ENCODE measurements at regions not wholly inside any gene's neighbourhood (a gene's known extent, or its start where the extent isn't known, plus 50 kb on each side); places are given as distances from the start of the nearest gene placed in this dataset.

- DNase-seq (ENCODE audit: low read depth) = no peak
- TF ChIP-seq, protein P1, sequence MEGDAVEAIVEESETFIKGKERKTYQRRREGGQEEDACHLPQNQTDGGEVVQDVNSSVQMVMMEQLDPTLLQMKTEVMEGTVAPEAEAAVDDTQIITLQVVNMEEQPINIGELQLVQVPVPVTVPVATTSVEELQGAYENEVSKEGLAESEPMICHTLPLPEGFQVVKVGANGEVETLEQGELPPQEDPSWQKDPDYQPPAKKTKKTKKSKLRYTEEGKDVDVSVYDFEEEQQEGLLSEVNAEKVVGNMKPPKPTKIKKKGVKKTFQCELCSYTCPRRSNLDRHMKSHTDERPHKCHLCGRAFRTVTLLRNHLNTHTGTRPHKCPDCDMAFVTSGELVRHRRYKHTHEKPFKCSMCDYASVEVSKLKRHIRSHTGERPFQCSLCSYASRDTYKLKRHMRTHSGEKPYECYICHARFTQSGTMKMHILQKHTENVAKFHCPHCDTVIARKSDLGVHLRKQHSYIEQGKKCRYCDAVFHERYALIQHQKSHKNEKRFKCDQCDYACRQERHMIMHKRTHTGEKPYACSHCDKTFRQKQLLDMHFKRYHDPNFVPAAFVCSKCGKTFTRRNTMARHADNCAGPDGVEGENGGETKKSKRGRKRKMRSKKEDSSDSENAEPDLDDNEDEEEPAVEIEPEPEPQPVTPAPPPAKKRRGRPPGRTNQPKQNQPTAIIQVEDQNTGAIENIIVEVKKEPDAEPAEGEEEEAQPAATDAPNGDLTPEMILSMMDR (conservative IDR thresholded peaks at IDR 0.05; ENCODE audit: control insufficient read depth, insufficient read depth, low read depth, low read length) = no peak
These were observed 348.9 kb downstream of the RND3 start for GRCh38 chr2:150138587-150138986.

DNA sequence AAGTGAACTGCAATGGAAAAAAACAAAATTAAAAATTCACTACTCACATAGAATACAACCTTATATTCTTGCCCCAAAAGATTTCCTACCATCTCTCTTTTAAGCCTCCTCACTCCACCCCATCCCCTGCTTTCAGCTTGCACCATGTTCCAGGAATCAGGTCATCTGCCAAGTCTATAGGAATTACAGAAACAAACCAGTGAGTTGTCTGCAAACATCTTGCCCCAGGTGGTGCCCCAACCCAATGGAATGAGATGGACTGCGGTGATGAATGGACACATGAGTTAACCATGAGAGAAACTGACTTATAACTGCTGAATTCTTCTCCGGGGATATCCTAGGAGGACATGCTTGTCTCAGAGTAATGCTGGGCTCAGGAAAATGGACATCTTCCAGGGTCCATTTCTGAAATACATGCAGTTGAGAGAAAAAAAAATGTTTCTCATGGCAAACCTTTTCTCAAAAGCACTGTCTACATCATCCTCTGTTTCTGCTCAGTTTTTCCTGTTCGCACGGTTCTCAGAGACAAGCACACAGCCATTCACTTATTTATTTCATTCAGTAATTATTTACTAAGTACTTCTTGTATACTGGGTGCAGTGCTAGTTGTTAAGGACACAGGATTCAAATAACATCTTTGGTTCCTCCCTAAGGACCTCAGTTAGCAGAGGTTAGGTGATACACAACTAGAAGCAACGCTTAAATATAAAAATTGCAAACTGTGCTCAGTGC, 350.0 kb downstream of the RND3 start:
- TF ChIP-seq, protein P1 (conservative IDR thresholded peaks at IDR 0.05; ENCODE audit: control insufficient read depth, insufficient read depth, low read depth, low read length) = no peak
- DNase-seq (ENCODE audit: low read depth) = no peak
- no peak overlapping the region for H3K4me3 ChIP-seq (ENCODE audit: control insufficient read depth, low read depth, low read length)

More at GRCh38 chr2:150138587-150138986, 348.9 kb downstream of the RND3 start:
- no peak overlapping the region for H3K4me3 ChIP-seq (ENCODE audit: control insufficient read depth, low read depth, low read length)

DNA sequence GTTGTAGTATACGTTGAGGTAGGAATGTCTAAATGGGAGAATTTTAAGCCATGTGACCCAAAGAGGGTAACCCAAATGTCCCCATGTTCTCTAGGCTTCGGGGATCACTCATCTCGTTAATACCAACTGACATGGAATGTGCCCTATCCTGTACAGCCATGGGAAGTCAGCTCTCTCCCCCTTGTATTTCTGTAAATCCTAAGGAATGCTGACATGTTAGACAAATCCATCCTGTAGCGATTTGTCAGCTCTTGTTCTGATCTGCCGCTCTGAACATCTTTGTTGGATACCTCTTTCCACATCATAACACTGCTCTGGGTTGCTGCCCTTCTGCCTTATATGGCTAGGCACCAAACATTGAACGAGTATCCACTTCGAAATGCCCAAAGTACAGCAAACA, 350.6 kb downstream of the RND3 start:
- TF ChIP-seq, protein P1 (conservative IDR thresholded peaks at IDR 0.05; ENCODE audit: control insufficient read depth, insufficient read depth, low read depth, low read length) = no peak
- DNase-seq (ENCODE audit: low read depth) = no peak
- H3K4me3 ChIP-seq (ENCODE audit: control insufficient read depth, low read depth, low read length) = no peak overlapping the region

GRCh38 chr2:150136401-150136800, 351.1 kb downstream of the RND3 start:
- peak; percentile 54 for DNase-seq (ENCODE audit: low read depth)
- TF ChIP-seq, protein P1 (conservative IDR thresholded peaks at IDR 0.05; ENCODE audit: control insufficient read depth, insufficient read depth, low read depth, low read length) = peak; percentile 10
- H3K4me3 ChIP-seq (ENCODE audit: control insufficient read depth, low read depth, low read length) = no peak overlapping the region

DNA sequence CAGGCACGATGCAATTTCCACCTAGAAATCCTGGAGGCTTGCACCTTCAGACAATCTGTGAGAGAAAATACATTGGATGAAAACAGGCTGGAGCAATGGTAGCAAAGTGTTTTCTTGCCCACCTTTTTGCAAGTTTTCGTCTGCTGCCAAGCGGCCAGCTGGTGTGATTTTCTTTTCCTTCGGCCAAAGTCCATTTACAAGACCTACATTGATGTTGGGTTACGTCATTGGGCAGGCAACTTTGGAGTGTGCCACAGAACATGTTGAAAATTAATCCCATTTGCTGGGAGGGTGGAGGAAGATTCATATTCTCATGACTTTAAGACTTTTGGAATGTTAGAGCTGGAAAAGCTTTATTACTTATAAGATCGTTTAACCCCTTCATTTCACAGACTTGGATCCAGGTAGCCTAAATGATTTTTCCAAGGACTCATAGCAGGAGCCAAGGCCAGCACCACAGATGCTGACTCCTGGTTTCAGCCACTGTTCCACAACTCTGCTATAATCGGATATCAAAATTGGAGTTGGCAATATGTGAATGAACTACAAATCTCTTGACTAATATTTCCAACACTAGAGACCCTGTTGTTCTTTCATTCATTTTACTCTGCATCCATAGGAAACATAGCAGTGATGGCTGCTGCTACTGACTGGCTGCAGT, 352.1 kb downstream of the RND3 start:
- no peak overlapping the region for H3K4me3 ChIP-seq (ENCODE audit: control insufficient read depth, low read depth, low read length)
- TF ChIP-seq, protein P1 (conservative IDR thresholded peaks at IDR 0.05; ENCODE audit: control insufficient read depth, insufficient read depth, low read depth, low read length) = no peak
- no peak for DNase-seq (ENCODE audit: low read depth)

DNA sequence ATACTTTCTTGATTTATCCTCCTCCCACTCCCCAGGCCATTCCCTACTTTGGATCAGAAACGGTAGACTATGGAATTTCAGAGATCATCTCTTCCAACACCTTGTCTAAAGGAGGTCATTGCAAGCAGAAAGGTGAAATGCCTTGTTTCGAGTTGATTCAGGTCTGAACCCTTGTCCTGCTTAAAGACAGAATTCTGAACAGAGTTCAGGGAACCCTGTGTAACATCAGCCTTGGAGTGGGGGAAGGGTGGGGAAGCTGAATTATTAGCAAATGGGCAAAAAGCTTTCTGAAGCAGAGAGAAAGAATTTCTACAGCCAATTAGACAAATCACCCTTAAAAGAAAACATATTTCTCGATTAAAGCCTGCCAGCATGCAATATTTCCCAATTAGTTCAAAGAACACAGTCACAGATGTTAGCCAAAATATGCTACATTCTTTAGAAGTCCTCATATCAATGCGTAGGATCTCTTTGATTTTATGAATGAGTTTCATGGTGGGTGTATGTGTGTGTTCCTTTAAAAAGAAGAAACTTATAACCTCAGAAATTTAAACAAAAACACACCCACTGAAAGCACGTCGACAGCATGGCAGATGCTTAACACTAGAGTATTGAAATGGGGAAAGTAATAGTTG, 353.1 kb downstream of the RND3 start:
- TF ChIP-seq, protein P1 (conservative IDR thresholded peaks at IDR 0.05; ENCODE audit: control insufficient read depth, insufficient read depth, low read depth, low read length) = no peak
- DNase-seq (ENCODE audit: low read depth) = peak; percentile 67
- no peak overlapping the region for H3K4me3 ChIP-seq (ENCODE audit: control insufficient read depth, low read depth, low read length)
